A673 (cell line): ENCODE measurements at regions not wholly inside any gene's neighbourhood (a gene's known extent, or its start where the extent isn't known, plus 50 kb on each side); places are given as distances from the start of the nearest gene placed in this dataset.

Experiments used
- BruUV-seq: library from RNA; stranded (reverse); fragments of 400-500 nt; replicated peaks from 2 replicates; lab custom pipeline; 2021; lab: Mats Ljungman, UMichigan
- CTCF ChIA-PET: fragments of 300-600 bp; sonication (Branson Sonifier 250); formaldehyde crosslinking; loops from one replicate; lab custom pipeline; 2022; ENCODE audit warnings: antibody characterized with exemption; lab: Charles Lee
- POLR2A ChIA-PET: fragments of 300-600 bp; sonication (Branson Sonifier 250); formaldehyde crosslinking; loops from one replicate; lab custom pipeline; 2022; ENCODE audit warnings: antibody characterized with exemption; ENCODE audit not compliant: low non-redundant PET; lab: Charles Lee
- DNase-seq: peaks from one replicate; pipeline ENCODE4 v3.0.0-alpha.2; 2015; ENCODE audit warnings: low spot score
- H3K27ac ChIP-seq: fragments of 200-600 bp; sonication (generic); 2 replicates; pipeline ENCODE4 v1.5.1; 2016; ENCODE audit warnings: mixed run types, low read depth, mild to moderate bottlenecking, mixed read lengths, antibody characterized with exemption, low read length; ENCODE audit not compliant: poor library complexity, severe bottlenecking
- H3K27me3 ChIP-seq: fragments of 200-600 bp; sonication (generic); replicated peaks from 2 replicates; pipeline ENCODE4 v1.6.1; 2017; ENCODE audit warnings: mixed run types, low read depth, mild to moderate bottlenecking, mixed read lengths, antibody characterized with exemption, low read length; ENCODE audit not compliant: insufficient read depth, poor library complexity
- H3K36me3 ChIP-seq: fragments of 200-600 bp; sonication (generic); 2 replicates; pipeline ENCODE4 v1.6.1; 2016; ENCODE audit warnings: mixed run types, mild to moderate bottlenecking, mixed read lengths, antibody characterized with exemption, low read length; ENCODE audit not compliant: insufficient read depth, poor library complexity, severe bottlenecking
- H3K4me1 ChIP-seq: fragments of 200-600 bp; sonication (generic); 2 replicates; pipeline ENCODE4 v1.6.1; 2017; ENCODE audit warnings: mixed run types, mild to moderate bottlenecking, mixed read lengths, antibody characterized with exemption, low read length; ENCODE audit not compliant: insufficient read depth, poor library complexity, severe bottlenecking
- H3K4me3 ChIP-seq: fragments of 200-600 bp; sonication (generic); 2 replicates; pipeline ENCODE4 v1.5.1; 2016; ENCODE audit warnings: low read depth, mixed run types, mild to moderate bottlenecking, mixed read lengths, low read length; ENCODE audit not compliant: poor library complexity, severe bottlenecking
- H3K9me3 ChIP-seq: fragments of 200-600 bp; sonication (generic); 2 replicates; pipeline ENCODE4 v1.6.1; 2016; ENCODE audit warnings: mixed run types, low read depth, mild to moderate bottlenecking, mixed read lengths, antibody characterized with exemption, low read length; ENCODE audit not compliant: poor library complexity, severe bottlenecking
- EZH2 ChIP-seq: fragments of 200-600 bp; sonication (generic); IDR thresholded peaks from 2 replicates; pipeline ENCODE4 v1.6.1; 2017; ENCODE audit warnings: borderline replicate concordance, low read depth, mild to moderate bottlenecking, mixed read lengths, antibody characterized with exemption, low read length; ENCODE audit not compliant: poor library complexity, severe bottlenecking
- intact Hi-C: fragments of 100-400 bp; cut with micrococcal nuclease; formaldehyde crosslinking; loops from one replicate; pipeline ENCODE4 v1.10.0; 2022; ENCODE audit not compliant: unreplicated experiment
- TF ChIP-seq, protein P1 (sequence below): fragments of 300-800, 200-600 bp; sonication (generic); conservative IDR thresholded peaks from 2 replicates; pipeline ENCODE4 v1.5.1; 2017; ENCODE audit warnings: low read depth, mild to moderate bottlenecking, antibody characterized with exemption, low read length, moderate library complexity, mixed read lengths

DNA sequence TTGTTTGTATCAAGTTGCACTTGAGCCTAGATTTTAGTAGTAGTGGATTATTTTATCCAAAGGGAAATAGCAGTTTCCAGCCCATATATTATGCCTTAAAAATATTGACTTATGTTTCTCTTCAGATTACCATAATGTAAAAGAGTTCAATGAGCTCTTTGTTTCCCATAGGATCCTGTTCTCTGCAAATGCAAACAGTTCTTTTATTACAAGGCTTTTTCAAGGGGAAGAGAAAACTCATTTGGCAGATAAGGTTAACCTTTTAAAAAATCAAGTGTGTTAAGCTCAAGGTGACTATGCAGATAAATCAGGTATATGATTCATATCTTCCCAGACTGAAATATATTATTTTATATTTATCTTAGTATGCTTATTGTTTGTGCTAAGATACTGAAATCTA lies 961.2 kb upstream of the SPRY2 start:
- TF ChIP-seq EZH2, result no peak
- TF ChIP-seq, protein P1, sequence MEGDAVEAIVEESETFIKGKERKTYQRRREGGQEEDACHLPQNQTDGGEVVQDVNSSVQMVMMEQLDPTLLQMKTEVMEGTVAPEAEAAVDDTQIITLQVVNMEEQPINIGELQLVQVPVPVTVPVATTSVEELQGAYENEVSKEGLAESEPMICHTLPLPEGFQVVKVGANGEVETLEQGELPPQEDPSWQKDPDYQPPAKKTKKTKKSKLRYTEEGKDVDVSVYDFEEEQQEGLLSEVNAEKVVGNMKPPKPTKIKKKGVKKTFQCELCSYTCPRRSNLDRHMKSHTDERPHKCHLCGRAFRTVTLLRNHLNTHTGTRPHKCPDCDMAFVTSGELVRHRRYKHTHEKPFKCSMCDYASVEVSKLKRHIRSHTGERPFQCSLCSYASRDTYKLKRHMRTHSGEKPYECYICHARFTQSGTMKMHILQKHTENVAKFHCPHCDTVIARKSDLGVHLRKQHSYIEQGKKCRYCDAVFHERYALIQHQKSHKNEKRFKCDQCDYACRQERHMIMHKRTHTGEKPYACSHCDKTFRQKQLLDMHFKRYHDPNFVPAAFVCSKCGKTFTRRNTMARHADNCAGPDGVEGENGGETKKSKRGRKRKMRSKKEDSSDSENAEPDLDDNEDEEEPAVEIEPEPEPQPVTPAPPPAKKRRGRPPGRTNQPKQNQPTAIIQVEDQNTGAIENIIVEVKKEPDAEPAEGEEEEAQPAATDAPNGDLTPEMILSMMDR, result no peak
- no peak overlapping the region for H3K4me3 ChIP-seq
- H3K27ac ChIP-seq, result no peak overlapping the region
- POLR2A ChIA-PET, result no interaction called here
- intact Hi-C loops, result no loop called here
- H3K27me3 ChIP-seq, result no peaks in the 10 kb centered on the region
- H3K4me1 ChIP-seq, result no peaks in the 10 kb centered on the region
- no peak for DNase-seq
- CTCF ChIA-PET, result no interaction called here
- BruUV-seq, result no TSS peak
- no peaks in the 10 kb centered on the region for H3K36me3 ChIP-seq
- no peaks in the 10 kb centered on the region for H3K9me3 ChIP-seq

DNA sequence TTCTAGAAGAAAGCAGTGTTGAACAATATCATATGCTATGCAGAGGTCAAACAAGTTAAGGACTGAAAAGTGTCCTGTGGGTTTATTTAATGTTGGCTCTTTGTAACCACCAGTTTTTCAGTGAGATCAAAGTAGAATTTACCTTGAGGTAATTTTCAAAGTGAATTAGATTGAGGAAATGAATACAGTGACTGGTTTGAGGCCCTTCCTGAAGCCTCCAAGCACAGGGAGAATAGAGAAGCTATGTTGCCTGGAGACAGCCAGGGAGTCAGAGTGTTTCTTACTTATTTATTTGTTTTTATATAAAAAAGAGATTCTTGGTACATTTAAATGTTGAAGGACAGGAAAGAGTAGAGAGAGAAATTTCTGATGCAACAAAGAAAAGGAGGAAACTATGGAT lies 954.3 kb upstream of the SPRY2 start:
- no peak for DNase-seq
- TF ChIP-seq, protein P1, result no peak
- TF ChIP-seq EZH2, result no peak
- intact Hi-C loops, result no loop called here
- H3K9me3 ChIP-seq, result no peaks in the 10 kb centered on the region
- no peak overlapping the region for H3K27ac ChIP-seq
- ChIA-PET POLR2A (no interaction called here), CTCF (no interaction called here)
- no TSS peak for BruUV-seq
- H3K4me3 ChIP-seq, result no peak overlapping the region
- H3K36me3 ChIP-seq, result no peaks in the 10 kb centered on the region
- H3K27me3 ChIP-seq, result no peaks in the 10 kb centered on the region
- H3K4me1 ChIP-seq, result no peaks in the 10 kb centered on the region

DNA sequence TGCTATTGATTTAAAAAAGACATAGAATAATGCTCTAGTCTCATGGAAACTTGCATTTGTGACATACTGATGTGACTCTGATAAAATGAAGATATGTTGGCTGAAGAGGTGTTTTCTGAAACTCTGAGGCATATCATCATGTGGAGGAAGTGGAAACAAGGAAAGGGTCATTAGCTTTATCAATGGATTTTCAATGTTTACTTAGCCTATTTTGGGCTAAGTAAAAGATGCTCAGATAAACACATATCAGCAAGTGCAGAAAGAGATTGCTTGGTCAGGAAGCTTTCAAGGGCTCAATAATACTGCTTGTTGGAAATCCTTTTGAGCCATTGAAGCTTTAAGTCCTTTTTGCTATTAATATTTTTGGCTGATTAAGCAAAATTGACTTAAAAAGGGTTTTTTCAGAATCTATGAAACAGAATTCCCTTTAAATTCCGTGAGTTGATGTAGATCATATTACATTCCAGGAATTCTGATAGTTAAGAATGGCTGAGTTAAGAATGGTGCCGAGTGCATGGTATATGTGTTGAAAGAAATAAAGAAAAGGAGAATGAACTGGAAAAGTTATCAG lies 952.8 kb upstream of the SPRY2 start:
- Histone ChIP-seq H3K27me3 (no peaks in the 10 kb centered on the region), H3K9me3 (no peaks in the 10 kb centered on the region), H3K36me3 (no peaks in the 10 kb centered on the region), H3K27ac (no peak overlapping the region), H3K4me1 (no peaks in the 10 kb centered on the region), H3K4me3 (no peak overlapping the region)
- BruUV-seq, result no TSS peak
- TF ChIP-seq, protein P1, result no peak
- TF ChIP-seq EZH2, result no peak
- intact Hi-C loops, result no loop called here
- ChIA-PET CTCF (no interaction called here), POLR2A (no interaction called here)
- no peak for DNase-seq
